ENCODE measurements at regions not wholly inside any gene's neighbourhood (a gene's known extent, or its start where the extent isn't known, plus 50 kb on each side); places are given as distances from the start of the nearest gene placed in this dataset.

DNA sequence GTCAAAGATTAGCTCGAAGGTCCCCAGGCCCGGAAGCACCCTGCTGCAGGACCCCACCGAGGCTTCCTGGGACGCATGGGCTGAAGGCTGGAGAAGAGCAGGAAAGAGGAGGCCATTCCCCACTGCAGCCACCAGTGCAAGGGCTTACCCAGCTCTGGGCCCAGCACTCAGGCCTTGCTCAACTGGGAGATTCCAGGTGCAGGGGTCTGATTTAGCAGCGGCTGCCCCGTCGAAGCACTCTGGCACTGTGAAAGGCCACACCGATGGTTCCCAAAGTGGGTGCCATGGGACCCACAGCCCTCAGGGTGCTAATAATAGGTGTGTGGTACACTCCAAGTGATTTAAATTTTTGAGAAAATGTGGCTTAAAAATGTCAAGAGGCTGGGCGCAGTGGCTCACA, 130.9 kb downstream of the OAT start:
- DNase-seq (ENCODE audit: low read depth in 2 of 2) = no peak

DNA sequence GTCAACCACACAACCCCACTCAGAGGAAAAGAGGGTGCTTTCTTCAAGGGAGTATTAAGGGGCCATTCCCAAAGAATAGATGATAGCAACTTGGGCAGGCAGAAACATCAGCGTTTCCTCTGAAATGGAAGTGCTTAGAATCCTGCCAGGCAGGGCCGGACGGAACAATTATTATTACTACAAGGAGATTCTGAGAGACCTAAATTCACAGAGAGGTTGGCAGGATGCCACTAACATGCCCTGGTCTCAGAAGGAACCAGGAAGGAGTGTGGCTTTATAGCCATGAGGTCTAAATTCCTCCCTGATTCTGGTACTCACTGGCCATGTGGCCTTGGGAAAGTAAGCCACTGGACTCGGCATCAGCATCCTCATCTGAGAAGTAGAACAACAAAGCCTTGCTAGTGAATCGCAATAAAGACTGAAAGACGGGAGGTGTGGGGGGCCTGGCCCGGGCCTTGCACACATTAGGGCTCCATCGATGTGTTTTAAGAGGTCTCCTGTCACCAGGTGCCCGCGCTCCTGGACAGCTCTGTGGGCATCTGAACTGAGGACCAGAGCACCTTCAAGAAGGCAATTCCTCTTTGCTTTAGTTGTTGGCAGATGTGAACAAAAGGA, 131.5 kb downstream of the OAT start:
- DNase-seq (ENCODE audit: low read depth in 2 of 2) = no peak

DNA sequence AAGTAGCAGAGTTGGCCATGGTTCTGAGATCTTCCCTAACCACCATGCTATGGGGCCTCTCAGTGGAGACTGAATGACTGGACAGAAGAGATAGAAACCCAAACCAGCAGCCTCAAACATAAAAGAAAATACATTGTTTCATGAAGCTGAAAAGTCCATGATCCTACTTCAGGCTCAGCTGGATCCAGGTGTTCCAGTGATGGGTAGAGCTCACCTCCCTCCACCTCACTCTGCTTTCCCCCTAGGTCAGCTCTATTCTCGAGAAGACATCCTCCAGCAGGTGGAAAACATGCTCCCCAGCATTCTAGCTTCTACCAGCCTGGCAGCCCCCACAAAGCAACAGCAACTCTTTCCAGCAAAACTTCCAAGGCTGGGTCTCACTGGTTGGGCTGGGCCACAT, 132.1 kb downstream of the OAT start:
- no peak for DNase-seq (ENCODE audit: low read depth in 2 of 2)

DNA sequence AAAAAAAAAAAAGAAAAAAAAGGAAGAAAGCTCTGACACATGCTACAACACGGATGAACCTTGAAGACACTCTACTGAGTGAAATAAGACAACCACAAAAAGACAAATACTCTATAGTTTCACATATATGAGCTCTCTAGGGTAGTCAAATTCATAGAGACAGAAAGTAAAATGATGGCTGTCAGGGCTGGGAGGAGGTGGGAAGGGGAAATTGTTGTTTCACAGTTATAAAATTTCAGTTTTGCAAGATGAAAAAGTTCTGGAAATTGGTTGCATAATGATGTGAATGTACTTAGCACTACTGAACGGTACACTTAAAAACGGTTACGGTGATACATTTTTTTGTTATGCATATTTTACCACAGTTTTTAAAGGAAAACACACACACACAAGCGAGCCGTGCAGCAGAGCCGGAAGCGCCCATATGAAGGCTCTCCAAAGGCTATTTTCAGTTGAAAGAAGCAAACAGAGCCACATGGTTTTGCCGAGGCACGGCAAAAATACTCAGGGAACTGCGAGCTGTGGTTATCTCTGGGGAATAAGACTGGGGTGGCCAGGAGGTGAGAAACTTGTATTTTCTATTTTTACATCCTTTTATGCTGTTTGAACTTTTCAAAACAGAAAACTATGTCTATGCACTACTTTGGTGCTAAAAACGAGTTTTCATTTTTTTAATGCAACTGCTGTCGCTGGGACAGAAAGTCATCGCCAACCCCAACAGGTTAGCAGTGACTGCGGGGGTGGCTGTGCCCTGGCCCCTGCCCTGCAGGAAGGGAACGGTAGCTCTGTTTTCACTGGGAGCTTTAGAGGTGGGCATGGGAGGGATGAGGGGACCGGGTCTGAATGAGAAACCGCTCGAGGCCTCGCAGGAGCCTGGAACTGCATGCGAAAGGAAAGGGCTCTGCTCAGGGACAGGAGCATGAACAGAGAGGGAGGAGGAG, 132.9 kb downstream of the OAT start:
- no peak for DNase-seq (ENCODE audit: low read depth in 2 of 2)

DNA sequence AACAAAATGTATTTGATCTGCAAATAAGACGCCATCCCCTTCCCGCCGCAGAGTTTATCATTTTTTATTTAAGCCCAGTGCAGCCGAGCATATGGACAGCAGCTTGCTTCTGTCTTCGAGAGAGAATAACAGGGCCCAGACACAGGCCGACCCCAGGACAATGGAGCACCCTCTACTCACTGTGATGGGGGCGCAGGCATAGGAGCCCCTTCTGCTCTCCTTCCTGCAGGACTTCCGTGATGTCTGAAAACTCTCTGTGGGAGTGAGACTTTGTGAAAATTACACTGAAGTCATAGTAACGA, 134.8 kb downstream of the OAT start:
- DNase-seq (ENCODE audit: low read depth in 2 of 2) = no peak

DNA sequence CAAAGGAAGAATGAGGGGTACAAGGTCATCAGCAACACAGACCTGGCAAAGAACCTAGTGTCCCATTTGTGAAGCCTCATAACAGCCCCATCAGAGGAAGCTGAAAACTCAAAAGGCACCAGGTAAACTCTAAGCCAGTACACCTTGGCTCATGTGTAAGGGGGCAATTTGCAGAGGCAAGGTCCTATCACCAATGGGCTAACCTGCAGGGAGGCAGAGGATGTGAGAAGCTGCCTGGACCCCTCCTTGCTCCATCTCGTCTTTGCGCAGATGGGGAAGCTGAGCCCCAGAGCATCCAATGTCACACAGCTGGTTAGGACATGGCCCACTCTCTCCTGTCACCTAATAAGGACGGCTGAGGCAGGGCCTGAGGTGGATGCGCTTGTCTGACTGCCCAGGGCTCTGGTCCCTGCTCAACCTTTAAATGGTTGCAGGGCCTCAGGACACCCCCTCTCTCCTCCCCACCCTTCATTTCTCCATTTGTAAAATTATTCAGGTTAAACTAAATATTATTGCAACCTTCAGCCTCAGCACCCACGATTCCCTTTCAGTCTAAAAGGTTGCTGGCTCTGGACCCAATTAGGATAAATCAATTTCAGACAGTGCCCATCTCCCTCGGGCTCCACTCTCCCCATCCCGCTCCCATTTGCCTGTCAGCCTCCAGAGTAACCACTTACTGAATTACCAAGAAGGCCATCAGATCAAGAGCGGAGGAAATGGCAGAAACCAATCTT, 135.3 kb downstream of the OAT start:
- DNase-seq (ENCODE audit: low read depth in 2 of 2) = no peak

DNA sequence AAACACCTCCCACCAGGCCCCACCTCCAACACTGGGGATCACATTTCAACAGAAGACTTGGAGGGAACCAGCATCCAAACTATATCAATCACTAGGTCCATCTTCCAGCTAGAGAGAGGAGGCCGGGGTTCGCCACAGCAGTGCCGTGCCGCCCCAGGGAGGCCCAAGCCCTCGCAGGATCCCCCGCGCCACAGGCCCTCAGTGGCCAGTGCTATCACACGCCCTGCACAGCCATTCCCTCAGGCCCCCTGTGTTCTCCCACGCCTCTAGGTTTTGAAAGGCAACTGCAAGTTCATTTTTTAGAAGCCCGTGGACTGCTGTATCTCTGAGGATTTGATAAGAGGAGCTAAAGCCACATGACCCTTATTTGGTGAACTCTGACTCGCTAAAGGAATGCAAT, 136.4 kb downstream of the OAT start:
- no peak for DNase-seq (ENCODE audit: low read depth in 2 of 2)

DNA sequence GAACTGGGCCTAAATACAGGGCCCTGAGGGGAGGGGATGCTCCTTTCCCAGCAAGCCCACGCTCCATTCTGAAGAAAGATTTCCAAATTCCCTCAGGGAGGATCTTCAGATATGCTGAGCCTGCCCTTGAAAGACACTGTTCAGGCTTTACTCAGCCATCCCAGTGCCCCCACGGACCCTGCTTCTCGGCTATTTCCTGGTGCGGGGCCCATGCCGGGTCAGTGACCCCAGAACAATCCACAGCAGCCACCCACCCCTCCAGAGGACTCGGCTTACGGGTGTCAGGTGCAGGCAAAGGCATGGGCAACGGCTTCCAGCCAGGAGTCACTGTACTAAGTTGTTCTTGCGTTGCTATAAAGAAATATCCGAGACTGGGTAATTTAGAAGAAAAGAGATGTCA, 137.1 kb downstream of the OAT start:
- no peak for DNase-seq (ENCODE audit: low read depth in 2 of 2)

DNA sequence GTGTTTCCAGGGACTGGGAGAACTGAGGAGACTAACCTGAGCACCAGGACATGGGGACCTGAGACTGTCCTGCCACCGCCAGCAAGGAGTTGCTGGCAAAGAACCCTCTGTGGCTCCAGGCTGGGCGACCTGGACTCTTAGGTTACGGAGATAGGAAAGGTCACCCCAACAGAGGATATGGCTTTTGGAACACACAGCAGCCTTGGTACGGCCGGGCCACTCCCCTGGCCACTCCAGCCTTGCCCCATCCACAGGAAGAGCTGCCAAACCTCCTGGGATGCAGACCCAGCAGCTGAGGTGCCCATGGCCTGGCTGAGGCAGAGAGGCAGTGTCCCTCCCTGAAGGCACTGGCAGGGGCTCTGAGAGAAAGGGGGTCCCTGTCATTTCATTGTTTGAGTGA, 137.8 kb downstream of the OAT start:
- no peak for DNase-seq (ENCODE audit: low read depth in 2 of 2)

DNA sequence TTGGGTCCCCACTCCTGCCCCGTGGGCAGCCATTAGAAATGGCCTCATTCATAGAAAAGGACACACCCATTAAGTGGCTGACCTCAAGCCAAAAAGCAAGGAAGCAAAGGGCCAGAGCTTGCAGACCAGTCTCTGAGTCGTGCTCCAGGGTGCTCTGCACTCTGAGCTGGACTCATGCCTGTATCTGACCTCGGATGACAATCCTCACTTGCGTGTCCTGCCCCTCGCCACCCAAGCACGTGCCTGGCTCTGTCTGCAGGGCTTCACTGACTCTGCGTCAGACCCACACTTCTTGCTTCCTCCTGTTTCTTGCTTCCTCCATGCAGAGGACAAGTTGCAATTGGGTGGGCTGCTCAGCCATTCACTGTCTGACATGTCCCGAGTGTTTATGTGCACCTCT, 138.8 kb downstream of the OAT start:
- DNase-seq (ENCODE audit: low read depth in 2 of 2) = no peak

DNA sequence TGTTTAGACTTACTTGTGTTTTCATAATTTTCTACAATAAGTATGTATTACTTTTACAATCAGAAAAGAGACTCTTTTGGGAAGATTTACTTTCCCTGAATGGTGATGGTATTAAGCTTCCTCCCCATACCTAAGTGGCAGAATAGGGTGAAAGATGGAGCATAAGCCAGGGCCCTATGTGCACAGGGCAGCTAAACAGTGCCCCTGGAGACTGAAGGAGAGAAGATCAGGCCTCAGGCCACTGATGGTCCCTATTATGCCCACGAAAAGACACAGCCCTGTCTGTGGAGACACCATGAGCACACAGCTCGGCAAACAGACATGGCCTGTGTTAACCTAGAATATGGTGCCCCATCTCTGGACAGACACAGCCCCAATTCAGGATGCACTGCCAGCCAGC, 139.4 kb downstream of the OAT start:
- DNase-seq (ENCODE audit: low read depth in 2 of 2) = no peak

DNA sequence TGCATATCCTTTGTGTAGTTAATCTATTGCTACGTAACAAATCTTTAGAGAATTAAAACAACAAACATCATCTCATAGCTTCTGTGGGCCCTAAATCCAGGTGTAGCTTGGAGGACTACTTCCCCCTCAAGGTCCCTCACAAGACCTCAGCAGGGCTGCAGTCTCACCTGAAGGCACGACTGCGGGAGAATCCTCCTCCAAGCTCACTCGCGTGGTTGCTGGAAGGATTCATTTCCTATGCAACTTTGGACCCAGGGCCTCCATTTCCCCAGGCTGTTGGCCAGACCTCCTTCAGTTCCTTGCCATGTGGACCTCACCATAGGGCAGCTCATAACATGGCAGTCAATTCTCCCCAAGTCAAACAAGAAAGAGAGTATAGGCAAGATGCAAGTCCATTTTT, 140.4 kb downstream of the OAT start:
- no peak for DNase-seq (ENCODE audit: low read depth in 2 of 2)

DNA sequence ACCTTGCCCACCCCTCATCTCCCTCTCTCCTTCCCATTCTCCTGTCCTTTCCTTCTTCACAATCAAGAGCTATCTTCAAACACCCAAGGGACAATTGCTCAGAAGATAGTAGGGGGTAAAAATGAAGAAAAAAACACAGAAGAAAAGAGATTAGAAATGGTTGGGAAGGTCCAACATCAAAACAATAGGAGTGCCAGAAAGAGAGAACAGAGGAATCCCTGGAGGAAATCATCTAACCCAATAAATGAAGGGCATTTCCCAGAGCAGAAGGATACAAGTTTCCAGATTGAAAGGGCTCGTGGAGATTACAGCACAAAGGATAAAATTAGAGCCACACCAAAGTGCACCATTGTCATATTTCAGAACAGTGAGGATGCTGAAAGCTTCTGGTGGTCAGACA, 145.6 kb downstream of the OAT start:
- DNase-seq (ENCODE audit: low read depth in 2 of 2) = no peak

DNA sequence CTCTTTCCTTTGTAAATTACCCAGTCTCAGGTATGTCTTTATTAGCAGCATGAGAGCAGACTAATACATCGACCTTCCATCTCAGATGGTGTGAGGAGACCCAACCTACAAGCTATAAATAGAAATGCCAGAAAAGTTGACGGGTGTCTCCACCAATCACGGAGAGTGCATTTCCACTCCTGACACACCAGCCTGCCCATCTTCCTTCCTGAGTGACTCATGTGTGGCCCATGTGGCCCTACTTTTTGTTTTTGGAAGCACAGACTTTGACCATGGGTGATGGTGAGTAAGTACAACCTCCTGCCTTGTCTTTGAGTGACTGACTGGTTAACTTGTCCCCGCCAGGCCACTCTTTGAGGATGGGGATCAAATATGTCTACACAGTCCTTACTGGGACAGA, 147.0 kb downstream of the OAT start:
- no peak for DNase-seq (ENCODE audit: low read depth in 2 of 2)

DNA sequence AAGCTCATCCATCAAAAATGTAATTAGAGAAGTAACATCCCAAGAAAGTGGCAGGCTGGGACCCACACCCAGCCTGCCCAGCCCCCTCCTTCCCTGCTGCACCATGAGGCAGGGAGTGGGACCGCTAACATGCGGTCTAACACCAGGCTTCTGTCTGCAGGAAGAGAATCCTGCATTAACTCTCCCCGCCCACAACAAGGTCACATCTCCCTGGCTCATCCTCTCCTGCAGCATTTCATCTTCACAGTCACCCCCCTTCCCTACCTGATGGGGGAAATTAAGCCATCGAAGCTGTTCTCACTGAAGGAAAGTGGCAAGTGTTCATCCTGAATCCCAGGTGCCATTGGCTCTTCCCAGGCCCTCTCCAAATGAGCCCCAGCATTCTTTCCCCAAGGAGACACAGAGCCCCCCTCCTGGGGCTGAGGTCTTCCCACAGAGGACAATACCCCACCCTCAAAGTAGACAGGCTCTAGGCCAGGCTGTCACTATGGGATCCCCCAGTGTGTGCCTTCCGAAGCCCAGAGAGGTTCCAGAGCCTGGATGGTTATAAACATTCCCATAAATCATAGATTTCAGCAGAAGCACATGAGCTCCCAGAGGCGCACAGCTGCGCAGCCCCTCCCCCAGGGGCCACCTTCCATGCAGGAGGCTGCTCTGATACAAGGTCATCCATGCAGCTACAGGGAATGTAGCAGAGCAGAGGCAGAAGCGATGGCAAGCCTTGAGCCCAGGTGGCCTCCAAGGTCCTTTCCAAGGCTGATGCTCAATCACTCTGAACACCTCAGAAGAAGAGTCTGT, 148.0 kb downstream of the OAT start:
- no peak for DNase-seq (ENCODE audit: low read depth in 2 of 2)

DNA sequence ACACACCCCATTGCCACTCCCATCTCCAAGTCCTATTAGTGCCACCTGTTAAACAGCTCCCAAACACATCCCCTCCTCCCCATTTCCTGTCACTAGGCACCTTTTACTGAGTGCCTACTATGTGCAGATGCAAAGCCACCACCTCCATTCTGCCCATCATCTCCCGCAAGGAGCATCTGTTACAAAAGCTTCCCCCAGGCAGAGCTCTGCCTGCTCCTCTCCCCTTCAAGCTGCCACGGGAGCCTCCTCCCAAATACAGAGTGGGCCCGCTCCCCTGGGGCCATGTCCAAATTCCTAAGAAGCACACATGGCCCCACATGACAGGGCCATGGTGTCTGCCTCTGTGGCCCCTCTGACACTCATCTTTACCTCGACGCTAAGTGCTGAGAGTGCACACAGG, 149.7 kb downstream of the OAT start:
- DNase-seq (ENCODE audit: low read depth in 2 of 2) = no peak

DNA sequence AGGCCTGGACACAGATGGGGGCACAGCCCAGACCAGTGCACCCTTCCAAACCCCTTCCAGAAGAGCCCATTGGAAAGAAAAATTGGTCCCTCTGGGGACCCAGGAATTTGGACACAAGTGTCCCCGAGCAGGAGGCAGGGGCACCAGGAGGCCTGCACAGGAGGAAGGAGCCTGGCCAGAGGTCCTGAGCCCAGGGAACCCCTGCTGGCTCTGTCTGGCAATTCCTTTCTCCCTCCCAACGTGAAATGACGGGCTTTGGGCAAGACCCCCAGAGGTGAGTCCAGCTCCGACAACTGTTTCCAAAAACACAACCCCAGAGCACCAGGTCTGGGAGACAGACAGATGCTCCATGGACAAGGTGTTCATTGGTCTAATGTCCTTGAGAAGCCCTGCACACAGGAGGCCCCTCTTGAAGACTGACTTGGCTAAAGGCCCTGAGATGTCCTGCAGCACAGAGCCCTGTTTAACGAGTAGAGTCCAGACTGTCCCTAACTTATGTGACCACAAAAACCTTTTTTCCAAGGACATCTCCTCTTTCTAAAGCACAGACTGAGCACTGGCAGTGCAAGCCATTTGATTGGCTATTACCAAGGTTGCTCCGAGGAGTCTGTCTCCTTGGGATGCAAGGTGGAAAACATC, 150.7 kb downstream of the OAT start:
- no peak for DNase-seq (ENCODE audit: low read depth in 2 of 2)

DNA sequence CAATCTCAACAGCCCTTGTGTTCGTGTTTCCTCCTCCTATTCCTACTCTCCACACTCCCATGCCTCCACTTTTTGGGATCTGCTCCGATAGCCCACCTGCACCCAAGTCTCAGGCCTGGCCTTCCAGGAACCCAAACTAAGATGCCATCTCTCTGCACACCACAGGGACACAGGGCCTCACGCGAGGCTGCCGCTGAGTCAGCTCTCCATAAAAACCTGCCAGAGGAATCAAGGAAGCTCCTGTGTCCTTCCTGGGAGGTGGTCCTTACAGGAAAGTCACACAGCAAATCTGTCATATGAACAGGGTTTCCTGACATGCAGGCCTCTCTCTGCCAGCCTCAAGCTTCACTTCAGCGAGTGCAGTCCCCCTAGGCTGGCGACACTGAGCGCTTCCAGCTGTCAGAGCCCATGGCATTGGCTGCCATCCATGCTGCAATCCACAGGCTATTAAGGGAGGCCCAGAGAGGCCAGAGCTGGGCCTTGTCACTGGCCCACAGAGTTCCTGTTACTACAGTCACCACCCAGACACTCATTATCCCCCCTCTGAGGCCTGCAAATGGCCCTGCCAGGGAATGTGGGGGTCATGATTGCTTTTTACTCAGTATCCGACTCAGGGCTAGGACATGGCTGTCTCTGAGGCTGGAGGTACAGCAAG, 151.4 kb downstream of the OAT start:
- no peak for DNase-seq (ENCODE audit: low read depth in 2 of 2)

DNA sequence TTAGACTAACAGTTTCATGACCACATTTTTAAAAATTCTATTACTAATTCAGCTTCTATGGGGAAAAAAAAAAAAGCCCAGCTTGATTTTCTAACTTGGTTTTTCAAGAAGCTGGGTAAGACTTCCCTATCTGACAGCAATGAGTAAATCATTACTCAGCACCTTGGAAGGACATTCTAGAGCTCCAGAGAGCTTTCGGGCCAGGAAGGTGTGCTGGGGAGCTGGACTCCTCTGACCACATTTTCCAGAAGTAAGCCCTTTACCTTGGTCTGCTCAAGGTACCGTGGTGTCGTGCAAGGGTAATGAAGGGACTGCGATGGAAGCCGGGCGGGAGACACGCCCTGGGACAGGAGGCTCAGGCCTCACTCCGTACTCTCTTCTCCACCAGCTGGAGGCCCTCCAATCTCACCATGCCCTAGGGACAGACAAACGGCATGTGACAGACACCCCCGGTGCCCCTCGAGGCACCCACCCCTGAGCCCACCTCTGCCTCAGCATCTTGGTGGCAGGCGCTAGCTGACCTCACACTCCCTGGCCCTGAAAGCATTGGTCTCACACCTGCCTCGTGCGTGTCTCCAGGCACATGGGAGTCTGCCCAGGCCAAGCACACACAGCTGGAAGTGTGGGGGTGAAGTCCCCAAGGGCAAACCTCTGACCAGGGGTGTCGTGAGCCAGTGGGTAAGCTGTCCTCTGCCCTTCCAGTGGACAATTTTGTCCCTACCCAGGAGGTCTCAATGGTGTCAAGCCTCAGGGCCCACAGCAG, 152.1 kb downstream of the OAT start:
- no peak for DNase-seq (ENCODE audit: low read depth in 2 of 2)

DNA sequence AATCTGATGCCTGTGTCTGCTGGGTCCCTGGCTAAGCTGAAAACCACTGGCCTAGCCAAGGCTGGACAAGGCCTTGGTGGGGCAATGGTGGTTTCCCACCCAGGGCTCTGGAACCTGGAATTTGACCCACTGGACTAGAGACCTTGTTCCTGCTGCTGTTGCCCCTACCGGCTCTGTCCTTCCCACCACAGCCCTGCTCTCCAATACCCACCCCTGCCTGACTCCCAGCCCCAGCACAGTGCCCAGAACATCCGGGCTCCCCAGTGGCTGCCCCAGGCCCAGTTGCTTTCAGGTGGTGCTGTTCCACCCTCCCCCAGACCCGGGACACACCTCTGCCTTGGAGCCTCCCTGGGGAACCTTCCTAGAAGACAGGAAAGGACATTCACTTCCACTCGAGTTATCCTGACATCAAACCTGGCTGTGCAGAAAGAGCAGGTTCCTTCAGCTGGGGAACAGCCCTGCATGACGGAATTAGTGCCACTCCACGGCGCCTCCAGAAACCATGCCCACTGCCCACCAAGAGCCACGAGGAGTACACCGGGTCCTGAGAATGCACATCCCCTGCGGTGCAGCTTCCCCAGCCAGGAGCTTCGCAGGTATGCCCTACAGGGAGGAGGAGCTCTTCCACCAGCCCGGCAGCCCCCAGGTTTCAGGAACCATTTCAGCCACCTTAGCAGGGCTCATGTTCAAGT, 152.8 kb downstream of the OAT start:
- DNase-seq (ENCODE audit: low read depth in 2 of 2) = no peak
